ENCODE measurements at regions not wholly inside any gene's neighbourhood (a gene's known extent, or its start where the extent isn't known, plus 50 kb on each side); places are given as distances from the start of the nearest gene placed in this dataset.

DNA sequence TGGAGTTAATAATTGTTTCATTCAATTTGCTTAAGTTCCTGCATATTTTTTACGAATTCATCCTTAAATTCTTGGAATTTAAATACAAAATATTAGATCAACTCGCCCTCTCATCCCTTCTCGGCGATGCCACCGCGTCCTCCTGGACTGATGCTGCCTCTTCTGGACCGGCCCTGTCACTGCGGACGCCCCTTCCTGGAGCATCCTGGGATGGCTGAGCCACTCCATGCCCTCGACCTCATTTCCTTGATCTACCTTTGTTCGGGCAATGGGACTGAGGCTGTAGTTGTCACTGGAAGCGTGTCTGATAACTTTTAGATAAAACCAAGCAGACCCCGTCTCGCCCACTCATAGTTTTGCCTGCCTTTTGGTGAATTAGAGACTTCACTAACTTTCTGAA lies 283.7 kb downstream of the TEX29 start:
- no peak for TF ChIP-seq POLR2A (IDR thresholded peaks at IDR 0.05)
- TF ChIP-seq, protein P1, sequence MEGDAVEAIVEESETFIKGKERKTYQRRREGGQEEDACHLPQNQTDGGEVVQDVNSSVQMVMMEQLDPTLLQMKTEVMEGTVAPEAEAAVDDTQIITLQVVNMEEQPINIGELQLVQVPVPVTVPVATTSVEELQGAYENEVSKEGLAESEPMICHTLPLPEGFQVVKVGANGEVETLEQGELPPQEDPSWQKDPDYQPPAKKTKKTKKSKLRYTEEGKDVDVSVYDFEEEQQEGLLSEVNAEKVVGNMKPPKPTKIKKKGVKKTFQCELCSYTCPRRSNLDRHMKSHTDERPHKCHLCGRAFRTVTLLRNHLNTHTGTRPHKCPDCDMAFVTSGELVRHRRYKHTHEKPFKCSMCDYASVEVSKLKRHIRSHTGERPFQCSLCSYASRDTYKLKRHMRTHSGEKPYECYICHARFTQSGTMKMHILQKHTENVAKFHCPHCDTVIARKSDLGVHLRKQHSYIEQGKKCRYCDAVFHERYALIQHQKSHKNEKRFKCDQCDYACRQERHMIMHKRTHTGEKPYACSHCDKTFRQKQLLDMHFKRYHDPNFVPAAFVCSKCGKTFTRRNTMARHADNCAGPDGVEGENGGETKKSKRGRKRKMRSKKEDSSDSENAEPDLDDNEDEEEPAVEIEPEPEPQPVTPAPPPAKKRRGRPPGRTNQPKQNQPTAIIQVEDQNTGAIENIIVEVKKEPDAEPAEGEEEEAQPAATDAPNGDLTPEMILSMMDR (IDR thresholded peaks at IDR 0.05), result no peak

Data from testis (tissue), 2 donors.